ENCODE measurements at regions not wholly inside any gene's neighbourhood (a gene's known extent, or its start where the extent isn't known, plus 50 kb on each side); places are given as distances from the start of the nearest gene placed in this dataset.

- TF ChIP-seq FOXM1 (IDR thresholded peaks at IDR 0.05; ENCODE audit: low read depth, low read length): no peak
- no peak for TF ChIP-seq E4F1 (IDR thresholded peaks at IDR 0.05; ENCODE audit: borderline replicate concordance, partially characterized antibody)
- TF ChIP-seq TAF1 (IDR thresholded peaks at IDR 0.05; ENCODE audit: borderline replicate concordance, low read depth, low read length): no peak
- no peak for TF ChIP-seq ESRRA (IDR thresholded peaks at IDR 0.05; ENCODE audit: low read length)
- TF ChIP-seq CHD2 (IDR thresholded peaks at IDR 0.05; ENCODE audit: borderline replicate concordance, low read depth, low read length): no peak
- TF ChIP-seq CTCF (IDR thresholded peaks at IDR 0.05 in 2 of 3, conservative IDR thresholded peaks at IDR 0.05 in 1 of 3; ENCODE audit: control insufficient read depth in 2 of 3, extremely low read depth in 1 of 3, insufficient read depth in 1 of 3, low read depth in 3 of 3, low read length in 3 of 3): no peak
- no peak for TF ChIP-seq ZNF274 (IDR thresholded peaks at IDR 0.05; ENCODE audit: insufficient read depth, insufficient read length)
- no peak for TF ChIP-seq YY1 (IDR thresholded peaks at IDR 0.05; ENCODE audit: low read depth, low read length)
- no peak for TF ChIP-seq MXI1 (IDR thresholded peaks at IDR 0.05; ENCODE audit: low read depth, low read length)
These were observed 117.6 kb upstream of the PRSS16 start for GRCh38 chr6:27129917-27130316.
